A549 (cell line): ENCODE measurements at regions not wholly inside any gene's neighbourhood (a gene's known extent, or its start where the extent isn't known, plus 50 kb on each side); places are given as distances from the start of the nearest gene placed in this dataset.

ENCODE experiments used
- EP300 ChIP-seq, 2 experiments: fragments of >200 bp; sonication (Bioruptor Twin); formaldehyde crosslinking; IDR thresholded peaks; 2 replicates in 1 of 2; 3 replicates in 1 of 2; pipeline ENCODE4 v1.6.1; 2016 to 2017
- ESRRA ChIP-seq: fragments of 150-350 bp; IDR thresholded peaks from 2 replicates; pipeline ENCODE4 v1.6.1; 2014; ENCODE audit warnings: mild to moderate bottlenecking, low read length, borderline replicate concordance
- FOSL2 ChIP-seq, 2 experiments: fragments of 450-650 bp in 1 of 2; fragments of >200 bp in 1 of 2; sonication (Bioruptor Twin) in 1 of 2; formaldehyde crosslinking; IDR thresholded peaks; 2 replicates each; pipeline versions ENCODE4 v1.5.0 to v1.6.1; 2016 to 2020; ENCODE audit warnings: mild to moderate bottlenecking in 1 of 2, moderate library complexity in 1 of 2
- JUNB ChIP-seq: fragments of >200 bp; sonication (Bioruptor Twin); formaldehyde crosslinking; IDR thresholded peaks from 2 replicates; pipeline ENCODE4 v1.6.1; 2016
- MAZ ChIP-seq: fragments of 150-350 bp; IDR thresholded peaks from 2 replicates; pipeline ENCODE4 v1.6.1; 2014; ENCODE audit warnings: antibody characterized with exemption, low read depth, low read length, borderline replicate concordance
- POLR2A ChIP-seq: IDR thresholded peaks from 2 replicates; pipeline ENCODE4 v1.6.1; 2012; ENCODE audit warnings: mild to moderate bottlenecking, low read length
- TF ChIP-seq, protein P1 (sequence below): fragments of >200 bp; sonication (Bioruptor Twin); formaldehyde crosslinking; IDR thresholded peaks from 3 replicates; pipeline ENCODE4 v1.5.1; 2016
- TF ChIP-seq, protein P2 (sequence below): IDR thresholded peaks from 2 replicates; pipeline ENCODE4 v1.6.1; 2012

DNA sequence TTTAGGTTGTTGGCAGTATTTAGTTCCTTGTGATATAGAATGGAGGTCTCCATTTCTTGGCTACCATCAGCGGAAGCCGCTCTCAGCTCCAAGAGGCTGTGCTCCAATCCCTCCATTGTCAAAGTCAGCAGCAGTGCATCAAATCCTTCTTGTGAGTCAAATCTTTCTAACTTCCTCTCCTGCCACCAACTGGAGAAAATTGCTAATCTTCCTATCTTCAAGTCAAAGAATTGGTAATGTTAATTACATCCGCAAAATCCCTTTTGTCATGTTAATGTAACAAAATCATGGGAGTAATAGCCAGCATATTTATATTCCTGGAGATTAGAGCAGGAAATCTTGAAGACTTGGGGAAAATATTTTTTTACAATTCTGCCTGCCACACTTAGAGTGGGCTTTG, 436.4 kb upstream of the DYNLRB2 start:
- TF ChIP-seq POLR2A (no peak), FOSL2 (IDR thresholded peaks at IDR 0.05) (no peak), FOSL2 (CRISPR knock-in tag; IDR thresholded peaks at IDR 0.05) (no peak), ESRRA (no peak), MAZ (no peak), EP300 (IDR thresholded peaks at IDR 0.05) (no peak), JUNB (no peak)
- TF ChIP-seq, protein P1, sequence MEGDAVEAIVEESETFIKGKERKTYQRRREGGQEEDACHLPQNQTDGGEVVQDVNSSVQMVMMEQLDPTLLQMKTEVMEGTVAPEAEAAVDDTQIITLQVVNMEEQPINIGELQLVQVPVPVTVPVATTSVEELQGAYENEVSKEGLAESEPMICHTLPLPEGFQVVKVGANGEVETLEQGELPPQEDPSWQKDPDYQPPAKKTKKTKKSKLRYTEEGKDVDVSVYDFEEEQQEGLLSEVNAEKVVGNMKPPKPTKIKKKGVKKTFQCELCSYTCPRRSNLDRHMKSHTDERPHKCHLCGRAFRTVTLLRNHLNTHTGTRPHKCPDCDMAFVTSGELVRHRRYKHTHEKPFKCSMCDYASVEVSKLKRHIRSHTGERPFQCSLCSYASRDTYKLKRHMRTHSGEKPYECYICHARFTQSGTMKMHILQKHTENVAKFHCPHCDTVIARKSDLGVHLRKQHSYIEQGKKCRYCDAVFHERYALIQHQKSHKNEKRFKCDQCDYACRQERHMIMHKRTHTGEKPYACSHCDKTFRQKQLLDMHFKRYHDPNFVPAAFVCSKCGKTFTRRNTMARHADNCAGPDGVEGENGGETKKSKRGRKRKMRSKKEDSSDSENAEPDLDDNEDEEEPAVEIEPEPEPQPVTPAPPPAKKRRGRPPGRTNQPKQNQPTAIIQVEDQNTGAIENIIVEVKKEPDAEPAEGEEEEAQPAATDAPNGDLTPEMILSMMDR, result no peak
- TF ChIP-seq, protein P2, sequence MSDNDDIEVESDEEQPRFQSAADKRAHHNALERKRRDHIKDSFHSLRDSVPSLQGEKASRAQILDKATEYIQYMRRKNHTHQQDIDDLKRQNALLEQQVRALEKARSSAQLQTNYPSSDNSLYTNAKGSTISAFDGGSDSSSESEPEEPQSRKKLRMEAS, result no peak
